ENCODE measurements at regions not wholly inside any gene's neighbourhood (a gene's known extent, or its start where the extent isn't known, plus 50 kb on each side); places are given as distances from the start of the nearest gene placed in this dataset.
"Not testable (repeated sequence)": the region's sequence is repeated elsewhere in the genome, so short reads cannot be mapped to it uniquely, and the experiment has no call there.

GRCh38 chr7:93707249-93707648 lies 132.7 kb upstream of the CALCR start:
- H3K27ac ChIP-seq: no peak overlapping the region
- no peak overlapping the region for H3K4me3 ChIP-seq
- DNase-seq (ENCODE audit: low spot score): no peak
- no peak for TF ChIP-seq CTCF (IDR thresholded peaks at IDR 0.05)

DNA sequence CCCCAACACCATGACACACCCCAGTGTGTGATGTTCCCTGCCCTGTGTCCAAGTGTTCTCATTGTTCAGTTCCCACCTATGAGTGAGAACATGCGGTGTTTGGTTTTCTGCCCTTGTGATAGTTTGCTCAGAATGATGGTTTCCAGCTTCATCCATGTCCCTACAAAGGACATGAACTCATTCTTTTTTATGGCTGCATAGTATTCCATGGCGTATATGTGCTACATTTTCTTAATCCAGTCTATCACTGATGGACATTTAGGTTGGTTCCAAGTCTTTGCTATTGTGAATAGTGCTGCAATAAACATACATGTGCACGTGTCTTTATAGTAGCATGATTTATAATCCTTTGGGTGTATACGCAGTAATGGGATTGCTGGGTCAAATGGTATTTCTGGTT lies 131.6 kb upstream of the CALCR start:
- not testable (repeated sequence) for H3K4me3 ChIP-seq; DNase-seq (ENCODE audit: low spot score); H3K27ac ChIP-seq

GRCh38 chr7:93704217-93704616 lies 129.7 kb upstream of the CALCR start:
- no peak for TF ChIP-seq CTCF (IDR thresholded peaks at IDR 0.05)
- H3K4me3 ChIP-seq: no peak overlapping the region
- DNase-seq (ENCODE audit: low spot score): no peak
- no peak overlapping the region for H3K27ac ChIP-seq

DNA sequence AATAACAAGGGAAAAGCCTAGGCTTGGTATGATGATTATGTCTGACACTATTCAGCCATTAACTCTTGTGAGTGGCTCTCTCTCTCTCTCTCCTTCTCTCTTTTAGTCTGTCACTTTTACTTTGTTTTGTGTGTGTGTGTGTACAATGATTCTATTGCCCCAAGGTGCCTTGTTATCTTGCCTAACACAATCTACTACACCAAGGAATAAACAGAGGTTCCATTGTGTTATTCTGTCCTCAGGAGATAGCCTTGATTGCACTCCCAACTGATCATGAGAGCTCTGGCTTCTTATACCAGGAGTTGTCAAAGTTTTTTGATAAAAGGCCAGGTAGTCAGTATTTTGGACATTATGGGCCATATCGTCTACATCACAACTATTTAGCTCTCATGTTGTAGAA lies 123.4 kb upstream of the CALCR start:
- Histone ChIP-seq H3K27ac (no peak overlapping the region), H3K4me3 (no peak overlapping the region)
- DNase-seq (ENCODE audit: low spot score): no peak
- TF ChIP-seq CTCF (IDR thresholded peaks at IDR 0.05): no peak

DNA sequence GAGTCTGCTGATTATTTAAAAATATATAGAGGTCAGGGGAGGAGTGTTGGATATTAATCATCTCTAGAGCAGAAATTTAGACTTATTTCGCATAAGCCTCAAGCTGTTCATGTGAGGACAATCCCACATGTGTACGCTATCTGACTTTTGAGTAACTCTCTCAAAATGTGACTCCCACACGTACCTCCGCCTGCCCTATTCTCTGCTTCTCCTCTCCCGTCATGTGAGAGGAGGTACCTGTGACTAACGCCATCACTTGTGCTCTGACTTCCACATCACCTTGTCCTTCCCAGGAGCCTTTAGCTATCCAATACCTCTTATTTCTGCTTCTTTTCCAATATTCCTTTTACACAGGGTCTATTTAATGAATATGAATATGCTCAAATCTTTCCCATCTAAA lies 119.3 kb upstream of the CALCR start:
- DNase-seq (ENCODE audit: low spot score): no peak
- Histone ChIP-seq H3K27ac (no peak overlapping the region), H3K4me3 (no peak overlapping the region)
- no peak for TF ChIP-seq CTCF (IDR thresholded peaks at IDR 0.05)

- no peak for TF ChIP-seq CTCF (IDR thresholded peaks at IDR 0.05)
- Histone ChIP-seq H3K27ac (no peak overlapping the region), H3K4me3 (no peak overlapping the region)
- DNase-seq (ENCODE audit: low spot score): no peak
Observed at GRCh38 chr7:93690021-93690420, 115.5 kb upstream of the CALCR start.

DNA sequence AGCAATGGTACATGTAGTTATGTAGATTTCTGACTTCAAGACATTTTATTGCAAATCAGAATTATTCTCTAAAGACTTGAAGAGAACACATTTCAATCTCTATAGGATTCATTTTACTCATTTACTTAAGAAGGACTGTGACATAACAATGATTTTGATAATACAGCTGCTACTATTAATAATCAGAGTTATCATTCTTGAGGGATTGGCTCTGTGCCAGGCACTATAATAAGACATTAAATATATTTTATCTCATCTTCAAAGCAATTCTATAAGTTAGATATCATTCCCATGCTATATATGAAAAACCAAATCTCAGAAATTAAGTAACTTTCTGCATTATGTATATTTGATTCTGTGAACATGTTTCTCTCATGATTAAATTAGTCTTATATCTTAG lies 103.7 kb upstream of the CALCR start:
- DNase-seq (ENCODE audit: low spot score): no peak
- no peak overlapping the region for H3K27ac ChIP-seq
- no peak overlapping the region for H3K4me3 ChIP-seq
- no peak for TF ChIP-seq CTCF (IDR thresholded peaks at IDR 0.05)
